T-cell (primary cell): ENCODE measurements at regions not wholly inside any gene's neighbourhood (a gene's known extent, or its start where the extent isn't known, plus 50 kb on each side); places are given as distances from the start of the nearest gene placed in this dataset.

Experiments
- ATAC-seq, 4 experiments: fragments of 200-7000 bp in 3 of 4; fragments of 150-1000 bp in 1 of 4; cut with Tn5 transposase; replicated peaks in 1 of 4; 1 replicate in 3 of 4; 2 replicates in 1 of 4; pipeline ENCODE4 v1.10.0; 2021; ENCODE audit warnings: moderate library complexity in 3 of 4, mild to moderate bottlenecking in 2 of 4, moderate number of reproducible peaks in 1 of 4
- CTCF ChIA-PET, 2 donors: fragments of 300-600 bp; sonication (Branson Sonifier 250); formaldehyde crosslinking; loops; one replicate each; lab custom pipeline; 2022; ENCODE audit warnings: antibody characterized with exemption in 2 of 2; lab: Charles Lee
- POLR2A ChIA-PET, 2 donors: fragments of 300-600 bp; sonication (Branson Sonifier 250); formaldehyde crosslinking; loops; one replicate each; lab custom pipeline; 2022; ENCODE audit warnings: antibody characterized with exemption in 2 of 2; lab: Charles Lee
- DNase-seq, 35 experiments: peaks; one replicate each; pipeline versions ENCODE4 v3.0.0 to v3.0.0-alpha.2; 2013 to 2023
- H3K27ac ChIP-seq: one replicate; pipeline ENCODE4 v1.5.1; 2013; ENCODE audit warnings: low read length
- H3K27me3 ChIP-seq, 2 experiments: replicated peaks in 1 of 2; 1 replicate in 1 of 2; 2 replicates in 1 of 2; pipeline versions ENCODE4 v1.6.1 to v1.7.0; 2013; ENCODE audit warnings: low read length in 1 of 2, mixed read lengths in 1 of 2; ENCODE audit not compliant: control insufficient read depth in 2 of 2, insufficient read depth in 2 of 2; ENCODE audit errors: extremely low read depth in 1 of 2
- H3K36me3 ChIP-seq, 2 donors: 1 replicate in 1 of 2; 2 replicates in 1 of 2; pipeline versions ENCODE4 v1.6.1 to v1.7.0; 2013; ENCODE audit warnings: low read length in 1 of 2; ENCODE audit not compliant: control insufficient read depth in 2 of 2, insufficient read depth in 1 of 2; ENCODE audit errors: extremely low read depth in 1 of 2
- H3K4me1 ChIP-seq, 2 experiments: 1 replicate in 1 of 2; 2 replicates in 1 of 2; pipeline versions ENCODE4 v1.6.1 to v1.7.0; 2013; ENCODE audit warnings: low read length in 2 of 2, mixed read lengths in 1 of 2; ENCODE audit not compliant: insufficient read depth in 2 of 2, control insufficient read depth in 1 of 2; ENCODE audit errors: extremely low read depth in 1 of 2
- H3K4me3 ChIP-seq, 2 donors: 1 replicate in 1 of 2; 2 replicates in 1 of 2; pipeline versions ENCODE4 v1.5.1 to v1.7.0; 2013; ENCODE audit warnings: mild to moderate bottlenecking in 2 of 2, low read length in 1 of 2, moderate library complexity in 1 of 2; ENCODE audit not compliant: control insufficient read depth in 1 of 2; ENCODE audit errors: extremely low read depth in 1 of 2
- H3K9me3 ChIP-seq: 2 replicates; pipeline ENCODE4 v1.7.0; 2013
- H3K27ac Mint-ChIP-seq, 2 donors: one replicate each; pipeline ENCODE4 v1.8.0; 2020 to 2021; ENCODE audit warnings: mild to moderate bottlenecking in 2 of 2, mixed read lengths in 2 of 2
- H3K27me3 Mint-ChIP-seq, 2 donors: one replicate each; pipeline ENCODE4 v1.8.0; 2021 to 2022; ENCODE audit warnings: mixed read lengths in 2 of 2
- H3K36me3 Mint-ChIP-seq: one replicate; pipeline ENCODE4 v1.8.0; 2021; ENCODE audit warnings: mixed read lengths
- H3K4me1 Mint-ChIP-seq, 3 donors: one replicate each; pipeline ENCODE4 v1.8.0; 2020 to 2022; ENCODE audit warnings: mixed read lengths in 3 of 3, mild to moderate bottlenecking in 1 of 3
- H3K4me3 Mint-ChIP-seq, 3 donors: one replicate each; pipeline ENCODE4 v1.8.0; 2020 to 2022; ENCODE audit warnings: mild to moderate bottlenecking in 3 of 3, mixed read lengths in 3 of 3, moderate library complexity in 3 of 3
- H3K9me3 Mint-ChIP-seq, 3 donors: one replicate each; pipeline ENCODE4 v1.8.0; 2020 to 2022; ENCODE audit warnings: mixed read lengths in 3 of 3
- WGBS: methylation state at CpG from one replicate; pipeline ENCODE4 v1.1.5; 2013; ENCODE audit warnings: missing lambda C conversion rate; ENCODE audit not compliant: insufficient coverage; 5-methylcytosine and 5-hydroxymethylcytosine counted together

- no peaks in the 10 kb centered on the region for H3K4me1 Mint-ChIP-seq
Observed at GRCh38 chr20:22698259-22698842, 114.0 kb upstream of the FOXA2 start.

DNA sequence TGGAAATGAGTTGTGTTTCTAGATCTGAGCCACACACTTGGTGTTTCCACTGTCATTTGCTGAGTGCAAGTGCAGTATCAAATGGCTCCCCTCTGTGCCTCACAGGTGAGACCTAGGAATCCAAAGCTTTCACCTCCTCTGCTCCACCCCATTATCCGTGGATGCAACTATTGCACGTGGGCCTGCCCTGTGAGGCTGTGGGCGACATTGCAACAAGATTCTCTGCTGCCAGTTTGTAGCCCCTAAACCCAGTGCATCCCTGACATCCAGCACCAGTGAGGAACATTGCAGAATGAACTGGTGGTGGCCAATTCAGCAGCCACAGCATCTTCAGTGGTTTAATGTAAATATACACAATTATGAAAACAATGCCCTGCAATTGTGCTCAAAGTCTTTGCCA lies 115.0 kb upstream of the FOXA2 start:
- Mint-ChIP-seq H3K27ac (no peak overlapping the region), H3K9me3 (peaks cover 0 to 6% (median 3%) of the 10 kb centered on the region in 3 donors), H3K27me3 (peaks cover 0 to 3% of the 10 kb centered on the region in 2 donors), H3K4me1 (no peaks in the 10 kb centered on the region), H3K4me3 (no peak overlapping the region), H3K36me3 (no peaks in the 10 kb centered on the region)
- Histone ChIP-seq H3K4me3 (no peak overlapping the region), H3K36me3 (no peaks in the 10 kb centered on the region), H3K27me3 (no peaks in the 10 kb centered on the region), H3K9me3 (no peaks in the 10 kb centered on the region), H3K4me1 (no peaks in the 10 kb centered on the region), H3K27ac (no peak overlapping the region)
- CTCF ChIA-PET: no interaction called here
- POLR2A ChIA-PET: no interaction called here
- ATAC-seq: no peak
- no CpG with 5 or more reads among the region's 3 CpGs for WGBS
- no peak for DNase-seq

More at GRCh38 chr20:22698259-22698842, 114.0 kb upstream of the FOXA2 start:
- H3K27ac ChIP-seq: no peak overlapping the region
- ChIA-PET POLR2A (no interaction called here), CTCF (no interaction called here)
- no peaks in the 10 kb centered on the region for H3K9me3 ChIP-seq
- no peaks in the 10 kb centered on the region for H3K36me3 ChIP-seq
- Mint-ChIP-seq H3K9me3 (peaks cover 0 to 11% (median 3%) of the 10 kb centered on the region in 3 donors), H3K36me3 (no peaks in the 10 kb centered on the region), H3K27ac (no peak overlapping the region), H3K4me3 (no peak overlapping the region), H3K27me3 (peaks cover 0 to 3% of the 10 kb centered on the region in 2 donors)
- H3K27me3 ChIP-seq: no peaks in the 10 kb centered on the region
- no peak for DNase-seq
- no peak for ATAC-seq
- WGBS: 78% methylated on average over 5 of the region's 5 CpGs
- H3K4me1 ChIP-seq: no peaks in the 10 kb centered on the region
- no peak overlapping the region for H3K4me3 ChIP-seq

DNA sequence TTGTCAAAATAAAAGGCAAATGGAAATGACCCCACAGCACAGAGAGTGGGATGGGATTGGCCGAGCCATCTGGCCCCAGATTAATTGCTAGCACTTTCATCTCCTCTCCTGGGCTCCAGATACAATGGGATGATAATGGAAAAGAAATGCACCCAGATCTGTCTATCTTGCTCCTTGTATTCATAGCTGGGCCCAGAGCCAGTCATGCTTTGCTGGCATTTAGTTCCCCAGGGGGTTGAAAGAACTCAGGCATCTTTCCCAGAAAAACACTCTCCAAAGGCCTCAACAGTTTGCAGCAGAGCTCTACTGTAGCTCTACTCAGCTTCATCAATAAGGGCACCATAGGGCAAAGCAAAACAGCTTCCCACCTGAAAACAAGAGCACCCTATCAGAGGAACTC lies 116.0 kb upstream of the FOXA2 start:
- H3K27ac Mint-ChIP-seq: no peak overlapping the region
- DNase-seq: no peak
- no CpG with 5 or more reads among the region's 1 CpG for WGBS
- CTCF ChIA-PET: no interaction called here
- ATAC-seq: no peak
- Histone ChIP-seq H3K27me3 (no peaks in the 10 kb centered on the region), H3K36me3 (no peaks in the 10 kb centered on the region), H3K27ac (no peak overlapping the region), H3K4me3 (no peak overlapping the region), H3K4me1 (no peaks in the 10 kb centered on the region), H3K9me3 (no peaks in the 10 kb centered on the region)
- POLR2A ChIA-PET: no interaction called here
- no peaks in the 10 kb centered on the region for H3K4me1 Mint-ChIP-seq
- H3K27me3 Mint-ChIP-seq: peaks cover 0 to 3% of the 10 kb centered on the region in 2 donors
- H3K4me3 Mint-ChIP-seq: no peak overlapping the region
- H3K36me3 Mint-ChIP-seq: no peaks in the 10 kb centered on the region
- H3K9me3 Mint-ChIP-seq: peaks cover 0 to 6% (median 3%) of the 10 kb centered on the region in 3 donors

DNA sequence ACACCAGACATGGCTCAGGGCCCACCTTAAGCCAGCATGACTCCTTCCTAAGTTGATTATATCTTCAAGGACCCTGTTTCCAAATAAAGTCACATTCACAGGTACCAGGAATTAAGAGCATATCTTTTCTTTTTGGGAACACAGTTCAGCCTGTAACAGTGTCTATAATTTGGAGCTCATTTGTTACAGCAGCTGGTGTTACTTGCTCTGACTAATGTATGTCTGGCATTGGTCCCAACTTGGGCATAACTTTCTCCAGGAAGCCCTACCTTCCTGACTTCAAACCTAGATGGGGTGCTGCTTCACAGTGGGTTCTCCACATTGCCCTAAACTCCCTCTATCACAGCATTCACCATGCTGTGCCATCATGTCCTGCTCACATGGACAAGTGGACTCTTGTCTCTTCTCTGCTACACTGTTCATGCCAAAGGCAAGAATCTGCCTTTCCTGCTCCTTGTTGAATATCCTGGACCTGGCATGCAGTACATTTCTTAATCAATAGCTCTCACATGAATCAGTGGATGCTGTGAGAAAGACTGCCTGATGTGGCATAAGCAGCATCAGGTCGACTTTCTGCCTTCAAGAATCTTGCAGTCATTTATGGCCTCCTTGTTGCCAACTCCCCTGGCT lies 117.4 kb upstream of the FOXA2 start:
- 57% methylated on average over 1 of the region's 1 CpG for WGBS
- Mint-ChIP-seq H3K4me1 (no peaks in the 10 kb centered on the region), H3K27ac (no peak overlapping the region), H3K27me3 (peaks cover 0 to 3% of the 10 kb centered on the region in 2 donors), H3K9me3 (peaks cover 0 to 9% (median 3%) of the 10 kb centered on the region in 3 donors), H3K36me3 (no peaks in the 10 kb centered on the region), H3K4me3 (no peak overlapping the region)
- Histone ChIP-seq H3K4me3 (no peak overlapping the region), H3K36me3 (no peaks in the 10 kb centered on the region), H3K9me3 (no peaks in the 10 kb centered on the region), H3K27me3 (no peaks in the 10 kb centered on the region), H3K4me1 (no peaks in the 10 kb centered on the region), H3K27ac (no peak overlapping the region)
- DNase-seq (no peak), ATAC-seq (no peak)
- ChIA-PET POLR2A (interaction anchor here in 1 of 2 donors (0.5 kb wide), 1 partner anchor 162 kb away, joined by 3 read pairs; no protein-coding TSS in a partner anchor), CTCF (interaction anchor here in 1 of 2 donors (0.5 kb wide), 1 partner anchor 632 kb away, joined by 4 read pairs; no protein-coding TSS in a partner anchor)

DNA sequence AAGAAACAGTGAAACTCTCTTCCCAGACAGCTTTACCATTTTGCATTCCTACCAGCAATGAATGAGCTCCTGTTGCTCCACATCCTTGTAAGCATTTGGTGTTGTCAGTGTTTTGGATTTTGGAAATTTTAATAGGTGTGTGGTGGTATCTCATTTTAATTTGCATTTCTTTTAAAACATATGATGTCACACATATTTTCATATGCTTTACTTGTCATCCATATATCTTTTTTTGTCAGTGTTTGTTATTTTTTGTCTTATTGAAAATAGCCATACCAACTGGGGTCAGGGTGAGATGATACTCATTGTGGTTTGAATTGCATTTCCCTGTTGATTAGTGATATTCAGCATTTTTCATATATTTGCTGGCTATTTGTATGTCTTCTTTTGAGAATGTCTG lies 119.5 kb upstream of the FOXA2 start:
- no peak for DNase-seq
- peaks cover 0 to 9% (median 3%) of the 10 kb centered on the region in 3 donors for H3K9me3 Mint-ChIP-seq
- Histone ChIP-seq H3K36me3 (no peaks in the 10 kb centered on the region), H3K4me1 (no peaks in the 10 kb centered on the region), H3K27ac (no peak overlapping the region), H3K9me3 (no peaks in the 10 kb centered on the region), H3K4me3 (no peak overlapping the region), H3K27me3 (peaks cover 0 to 8% of the 10 kb centered on the region in 2 experiments)
- peaks cover 1 to 3% of the 10 kb centered on the region in 2 donors for H3K27me3 Mint-ChIP-seq
- H3K27ac Mint-ChIP-seq: no peak overlapping the region
- ChIA-PET POLR2A (no interaction called here), CTCF (no interaction called here)
- no peak for ATAC-seq
- no peaks in the 10 kb centered on the region for H3K4me1 Mint-ChIP-seq
- H3K36me3 Mint-ChIP-seq: no peaks in the 10 kb centered on the region
- H3K4me3 Mint-ChIP-seq: no peak overlapping the region

DNA sequence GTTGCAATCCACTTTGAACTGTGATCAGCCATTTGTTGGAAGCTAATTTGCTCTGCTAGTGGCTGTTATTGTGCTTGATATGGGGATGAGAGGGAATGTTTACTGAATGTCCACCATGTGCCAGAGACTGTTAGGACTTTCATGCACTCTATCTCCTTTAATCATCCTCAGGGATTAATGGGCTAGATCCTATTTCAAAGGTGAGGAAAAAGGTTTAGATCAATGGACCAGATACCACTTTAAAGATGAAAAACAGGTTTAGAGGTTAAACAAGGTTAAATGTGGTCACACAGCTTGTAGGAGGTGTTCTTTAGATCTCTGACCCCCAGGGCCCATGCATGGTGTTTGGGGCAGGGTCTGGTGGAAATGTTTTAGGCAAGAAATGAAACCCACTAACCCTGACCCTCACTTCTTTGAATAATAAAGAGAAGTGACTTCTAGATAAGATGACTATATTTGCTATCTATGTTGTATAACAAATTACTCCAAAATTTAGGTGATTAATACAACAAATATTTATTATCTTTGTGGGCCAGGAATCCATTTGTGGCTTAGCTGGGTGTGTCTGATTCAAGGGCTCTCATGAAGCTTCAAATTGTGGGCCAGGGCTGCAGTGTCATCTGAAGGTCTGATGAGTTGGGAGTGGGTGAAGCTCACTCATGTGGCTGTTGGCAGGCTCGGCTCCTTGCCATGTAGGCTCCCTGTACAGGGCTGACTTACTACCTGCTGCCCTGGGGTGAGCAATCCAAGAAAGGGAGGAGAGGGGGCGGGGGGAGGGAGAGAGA lies 127.8 kb upstream of the FOXA2 start:
- Mint-ChIP-seq H3K4me1 (no peaks in the 10 kb centered on the region), H3K27ac (no peak overlapping the region), H3K36me3 (no peaks in the 10 kb centered on the region), H3K27me3 (peaks cover 0 to 1% of the 10 kb centered on the region in 2 donors), H3K4me3 (no peak overlapping the region), H3K9me3 (peaks cover 0 to 9% (median 5%) of the 10 kb centered on the region in 3 donors)
- Histone ChIP-seq H3K4me3 (no peak overlapping the region), H3K27ac (no peak overlapping the region), H3K4me1 (no peaks in the 10 kb centered on the region), H3K9me3 (no peaks in the 10 kb centered on the region), H3K27me3 (peaks cover 0 to 10% of the 10 kb centered on the region in 2 experiments), H3K36me3 (no peaks in the 10 kb centered on the region)
- CTCF ChIA-PET: no interaction called here
- DNase-seq: no peak
- POLR2A ChIA-PET: no interaction called here
- ATAC-seq: no peak
- 40% methylated on average over 1 of the region's 2 CpGs for WGBS
